HepG2 (cell line): ENCODE measurements at regions not wholly inside any gene's neighbourhood (a gene's known extent, or its start where the extent isn't known, plus 50 kb on each side); places are given as distances from the start of the nearest gene placed in this dataset.

ENCODE experiments used
- ARNTL ChIP-seq: sonication (generic); formaldehyde crosslinking; IDR thresholded peaks from 2 replicates; pipeline ENCODE4 v1.4.0; 2020; ENCODE audit warnings: mild to moderate bottlenecking, missing genetic modification reagents
- JUNB ChIP-seq: sonication (generic); formaldehyde crosslinking; IDR thresholded peaks from 2 replicates; pipeline ENCODE4 v1.8.0; 2022; ENCODE audit warnings: missing genetic modification reagents, mild to moderate bottlenecking, borderline replicate concordance
- MBNL3 ChIP-seq: fragments of 250-450 bp; sonication (Bioruptor Pico); conservative IDR thresholded peaks from 2 replicates; pipeline ENCODE4 v1.8.0; 2022; ENCODE audit warnings: mild to moderate bottlenecking, inconsistent platforms
- RBFOX2 ChIP-seq: fragments of 200-400 bp; formaldehyde crosslinking; IDR thresholded peaks from 2 replicates; pipeline ENCODE4 v1.6.1; 2017; ENCODE audit warnings: low read depth, mild to moderate bottlenecking, low read length
- SMAD1 ChIP-seq: sonication (generic); formaldehyde crosslinking; IDR thresholded peaks from 2 replicates; pipeline ENCODE4 v1.4.0; 2020; ENCODE audit warnings: missing genetic modification reagents, low read depth, mild to moderate bottlenecking, borderline replicate concordance
- STAG1 ChIP-seq: sonication (generic); formaldehyde crosslinking; IDR thresholded peaks from 2 replicates; pipeline ENCODE4 v1.4.0; 2020; ENCODE audit warnings: missing genetic modification reagents
- TF ChIP-seq, protein P1 (sequence below): sonication (generic); formaldehyde crosslinking; IDR thresholded peaks from 2 replicates; pipeline ENCODE4 v1.5.0; 2020; ENCODE audit warnings: mild to moderate bottlenecking, missing genetic modification reagents, moderate library complexity

DNA sequence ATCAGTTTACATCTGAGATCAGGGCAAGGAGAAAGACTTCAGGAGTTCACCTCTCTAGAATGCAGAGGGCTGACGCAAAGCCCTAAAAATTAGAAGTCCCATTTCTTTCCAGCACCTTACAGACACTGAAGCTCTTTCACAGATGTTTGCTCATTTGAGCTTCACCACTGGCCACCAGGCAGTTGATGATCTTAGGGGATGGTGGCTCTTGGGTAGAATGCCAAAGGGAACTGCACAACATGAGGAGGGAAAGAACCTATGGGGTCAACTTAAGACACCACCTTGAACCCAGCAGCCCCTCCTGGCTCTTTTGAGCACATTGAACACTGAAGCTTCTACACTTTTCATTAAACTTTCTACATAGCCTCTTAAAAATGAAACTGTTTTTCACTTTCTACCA lies 390.3 kb upstream of the CELF2 start:
- TF ChIP-seq MBNL3 (CRISPR knock-in tag) (no peak), JUNB (CRISPR knock-in tag) (no peak), STAG1 (CRISPR knock-in tag) (no peak), ARNTL (CRISPR knock-in tag) (no peak), SMAD1 (CRISPR knock-in tag) (no peak), RBFOX2 (no peak)
- TF ChIP-seq, protein P1, sequence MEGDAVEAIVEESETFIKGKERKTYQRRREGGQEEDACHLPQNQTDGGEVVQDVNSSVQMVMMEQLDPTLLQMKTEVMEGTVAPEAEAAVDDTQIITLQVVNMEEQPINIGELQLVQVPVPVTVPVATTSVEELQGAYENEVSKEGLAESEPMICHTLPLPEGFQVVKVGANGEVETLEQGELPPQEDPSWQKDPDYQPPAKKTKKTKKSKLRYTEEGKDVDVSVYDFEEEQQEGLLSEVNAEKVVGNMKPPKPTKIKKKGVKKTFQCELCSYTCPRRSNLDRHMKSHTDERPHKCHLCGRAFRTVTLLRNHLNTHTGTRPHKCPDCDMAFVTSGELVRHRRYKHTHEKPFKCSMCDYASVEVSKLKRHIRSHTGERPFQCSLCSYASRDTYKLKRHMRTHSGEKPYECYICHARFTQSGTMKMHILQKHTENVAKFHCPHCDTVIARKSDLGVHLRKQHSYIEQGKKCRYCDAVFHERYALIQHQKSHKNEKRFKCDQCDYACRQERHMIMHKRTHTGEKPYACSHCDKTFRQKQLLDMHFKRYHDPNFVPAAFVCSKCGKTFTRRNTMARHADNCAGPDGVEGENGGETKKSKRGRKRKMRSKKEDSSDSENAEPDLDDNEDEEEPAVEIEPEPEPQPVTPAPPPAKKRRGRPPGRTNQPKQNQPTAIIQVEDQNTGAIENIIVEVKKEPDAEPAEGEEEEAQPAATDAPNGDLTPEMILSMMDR (CRISPR knock-in tag), result no peak
